ENCODE measurements at regions not wholly inside any gene's neighbourhood (a gene's known extent, or its start where the extent isn't known, plus 50 kb on each side); places are given as distances from the start of the nearest gene placed in this dataset.

DNA sequence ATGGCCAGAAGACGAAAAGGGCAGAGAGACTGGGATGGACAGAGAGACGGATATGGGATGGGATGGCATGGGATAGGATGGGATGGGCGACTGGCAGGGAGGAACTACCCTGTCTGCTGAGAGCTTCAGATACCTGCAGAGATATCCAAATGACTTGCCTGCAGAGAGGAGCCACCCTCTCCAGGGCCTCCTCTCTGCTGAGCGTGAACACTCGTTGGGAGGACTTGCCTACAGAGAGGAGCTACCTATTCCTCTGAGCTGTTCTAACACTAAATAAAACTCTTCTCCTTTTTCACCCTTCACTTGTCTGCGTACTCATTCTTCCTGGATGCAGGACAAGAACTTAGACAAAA is 67.1 kb upstream of the LRRN2 start (continued):
- no peak for TF ChIP-seq ZNF583 (CRISPR knock-in tag; IDR thresholded peaks at IDR 0.05)

- Histone ChIP-seq H2AFZ (ENCODE audit: low read depth, low read length) (peak overlapping the region; percentile 18; the same call in 1 of the 2 replicates), H3K4me2 (ENCODE audit: insufficient read depth, low read length) (no peak overlapping the region), H3K27me3 (ENCODE audit: control insufficient read depth in 2 of 2, insufficient read depth in 2 of 2, low read length in 2 of 2) (peaks cover 0 to 6% of the 10 kb centered on the region in 2 experiments; a peak in 1 of 5 replicates), H3K9me3 (replicated peaks; ENCODE audit: control insufficient read depth, insufficient read depth, low read depth, low read length) (no peaks in the 10 kb centered on the region), H3K4me1 (replicated peaks in 1 of 2; ENCODE audit: control insufficient read depth in 2 of 2, insufficient read depth in 2 of 2, low read length in 2 of 2) (peaks cover 6 to 9% of the 10 kb centered on the region in 2 experiments; a peak in 4 of 5 replicates), H3K9me1 (ENCODE audit: control insufficient read depth, insufficient read depth, low read length) (no peaks in the 10 kb centered on the region), H3K36me3 (ENCODE audit: control insufficient read depth, insufficient read depth, low read length) (no peaks in the 10 kb centered on the region), H3K9ac (ENCODE audit: insufficient read depth in 1 of 2, low read depth in 2 of 2, low read length in 2 of 2) (no peak overlapping the region), H3K27ac (ENCODE audit: extremely low read depth, low read depth, low read length) (no peak overlapping the region), H3K79me2 (ENCODE audit: control insufficient read depth, insufficient read depth, low read length) (no peaks in the 10 kb centered on the region), H3K4me3 (no peak overlapping the region), H4K20me1 (replicated peaks; ENCODE audit: control insufficient read depth, insufficient read depth, low read length) (no peaks in the 10 kb centered on the region)
- ChIA-PET CTCF (ENCODE audit: low intra/inter-chr PET ratio) (no interaction called here), POLR2A (interaction anchor here (1.3 to 1.5 kb wide), 2 partner anchors 10 to 14 kb away, joined by 5 read pairs; no protein-coding TSS in a partner anchor)
- DNase-seq (ENCODE audit: extremely low read depth in 1 of 4, low spot score in 3 of 4) (no peak), ATAC-seq (no peak), FAIRE-seq (no peak)
- in situ Hi-C loops (cut with MboI) = no loop called here
- 7% methylated on average over 6 of the region's 6 CpGs for WGBS (ENCODE audit: insufficient coverage, low coverage, missing lambda C conversion rate)
- intact Hi-C loops (cut with micrococcal nuclease) = loop anchor here (5.0 kb wide), 1 partner anchor 83 kb away; no protein-coding TSS in a partner anchor
- no TSS peak for BruUV-seq (replicated peaks)
- TF ChIP-seq ZSCAN29 (IDR thresholded peaks at IDR 0.05) = no peak
- TF ChIP-seq, protein P1, sequence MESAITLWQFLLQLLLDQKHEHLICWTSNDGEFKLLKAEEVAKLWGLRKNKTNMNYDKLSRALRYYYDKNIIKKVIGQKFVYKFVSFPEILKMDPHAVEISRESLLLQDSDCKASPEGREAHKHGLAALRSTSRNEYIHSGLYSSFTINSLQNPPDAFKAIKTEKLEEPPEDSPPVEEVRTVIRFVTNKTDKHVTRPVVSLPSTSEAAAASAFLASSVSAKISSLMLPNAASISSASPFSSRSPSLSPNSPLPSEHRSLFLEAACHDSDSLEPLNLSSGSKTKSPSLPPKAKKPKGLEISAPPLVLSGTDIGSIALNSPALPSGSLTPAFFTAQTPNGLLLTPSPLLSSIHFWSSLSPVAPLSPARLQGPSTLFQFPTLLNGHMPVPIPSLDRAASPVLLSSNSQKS (CRISPR knock-in tag; IDR thresholded peaks at IDR 0.05) = no peak
- TF ChIP-seq, protein P2, sequence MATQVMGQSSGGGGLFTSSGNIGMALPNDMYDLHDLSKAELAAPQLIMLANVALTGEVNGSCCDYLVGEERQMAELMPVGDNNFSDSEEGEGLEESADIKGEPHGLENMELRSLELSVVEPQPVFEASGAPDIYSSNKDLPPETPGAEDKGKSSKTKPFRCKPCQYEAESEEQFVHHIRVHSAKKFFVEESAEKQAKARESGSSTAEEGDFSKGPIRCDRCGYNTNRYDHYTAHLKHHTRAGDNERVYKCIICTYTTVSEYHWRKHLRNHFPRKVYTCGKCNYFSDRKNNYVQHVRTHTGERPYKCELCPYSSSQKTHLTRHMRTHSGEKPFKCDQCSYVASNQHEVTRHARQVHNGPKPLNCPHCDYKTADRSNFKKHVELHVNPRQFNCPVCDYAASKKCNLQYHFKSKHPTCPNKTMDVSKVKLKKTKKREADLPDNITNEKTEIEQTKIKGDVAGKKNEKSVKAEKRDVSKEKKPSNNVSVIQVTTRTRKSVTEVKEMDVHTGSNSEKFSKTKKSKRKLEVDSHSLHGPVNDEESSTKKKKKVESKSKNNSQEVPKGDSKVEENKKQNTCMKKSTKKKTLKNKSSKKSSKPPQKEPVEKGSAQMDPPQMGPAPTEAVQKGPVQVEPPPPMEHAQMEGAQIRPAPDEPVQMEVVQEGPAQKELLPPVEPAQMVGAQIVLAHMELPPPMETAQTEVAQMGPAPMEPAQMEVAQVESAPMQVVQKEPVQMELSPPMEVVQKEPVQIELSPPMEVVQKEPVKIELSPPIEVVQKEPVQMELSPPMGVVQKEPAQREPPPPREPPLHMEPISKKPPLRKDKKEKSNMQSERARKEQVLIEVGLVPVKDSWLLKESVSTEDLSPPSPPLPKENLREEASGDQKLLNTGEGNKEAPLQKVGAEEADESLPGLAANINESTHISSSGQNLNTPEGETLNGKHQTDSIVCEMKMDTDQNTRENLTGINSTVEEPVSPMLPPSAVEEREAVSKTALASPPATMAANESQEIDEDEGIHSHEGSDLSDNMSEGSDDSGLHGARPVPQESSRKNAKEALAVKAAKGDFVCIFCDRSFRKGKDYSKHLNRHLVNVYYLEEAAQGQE (IDR thresholded peaks at IDR 0.05; ENCODE audit: borderline replicate concordance) = no peak
- TF ChIP-seq, protein P2 (CRISPR knock-in tag; IDR thresholded peaks at IDR 0.05; ENCODE audit: low read depth) = no peak
- TF ChIP-seq BHLHE40 (IDR thresholded peaks at IDR 0.05; ENCODE audit: low read length) = no peak
- no peak for TF ChIP-seq ZC3H4 (CRISPR knock-in tag; IDR thresholded peaks at IDR 0.05; ENCODE audit: borderline replicate concordance)
- TF ChIP-seq, protein P3, sequence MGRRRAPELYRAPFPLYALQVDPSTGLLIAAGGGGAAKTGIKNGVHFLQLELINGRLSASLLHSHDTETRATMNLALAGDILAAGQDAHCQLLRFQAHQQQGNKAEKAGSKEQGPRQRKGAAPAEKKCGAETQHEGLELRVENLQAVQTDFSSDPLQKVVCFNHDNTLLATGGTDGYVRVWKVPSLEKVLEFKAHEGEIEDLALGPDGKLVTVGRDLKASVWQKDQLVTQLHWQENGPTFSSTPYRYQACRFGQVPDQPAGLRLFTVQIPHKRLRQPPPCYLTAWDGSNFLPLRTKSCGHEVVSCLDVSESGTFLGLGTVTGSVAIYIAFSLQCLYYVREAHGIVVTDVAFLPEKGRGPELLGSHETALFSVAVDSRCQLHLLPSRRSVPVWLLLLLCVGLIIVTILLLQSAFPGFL (CRISPR knock-in tag; IDR thresholded peaks at IDR 0.05) = no peak
- no peak for TF ChIP-seq JUNB (CRISPR knock-in tag; conservative IDR thresholded peaks at IDR 0.05)
- no peak for TF ChIP-seq SLC30A9 (CRISPR knock-in tag; IDR thresholded peaks at IDR 0.05)
- TF ChIP-seq KLF1 (tag; IDR thresholded peaks at IDR 0.05) = no peak
Observed at GRCh38 chr1:204754821-204755220, 69.3 kb upstream of the LRRN2 start.
